OCI-LY7 (cell line): ENCODE measurements at regions not wholly inside any gene's neighbourhood (a gene's known extent, or its start where the extent isn't known, plus 50 kb on each side); places are given as distances from the start of the nearest gene placed in this dataset.

Source experiments
- BruUV-seq: library from RNA; stranded (reverse); fragments of 400-500 nt; replicated peaks from 2 replicates; lab custom pipeline; 2021; lab: Mats Ljungman, UMichigan
- CTCF ChIA-PET: fragments of 300-600 bp; sonication (Branson Sonifier 250); formaldehyde crosslinking; loops from one replicate; lab custom pipeline; 2022; ENCODE audit warnings: antibody characterized with exemption; ENCODE audit not compliant: unreplicated experiment; lab: Charles Lee
- POLR2A ChIA-PET: fragments of 300-600 bp; sonication (Branson Sonifier 250); formaldehyde crosslinking; loops from one replicate; lab custom pipeline; 2022; ENCODE audit warnings: antibody characterized with exemption; lab: Charles Lee
- DNase-seq: peaks from one replicate; pipeline ENCODE4 v3.0.0-alpha.2; 2015; ENCODE audit warnings: low spot score
- H2AFZ ChIP-seq: fragments of 200-600 bp; sonication (generic), shearing (Covaris generic); 2 replicates; pipeline ENCODE4 v1.6.1; 2014; ENCODE audit warnings: mild to moderate bottlenecking, antibody characterized with exemption, low read length, moderate library complexity
- H3K27ac ChIP-seq: fragments of 200-600 bp; sonication (generic); 2 replicates; pipeline ENCODE4 v1.5.1; 2014; ENCODE audit warnings: mixed run types, low read depth, mild to moderate bottlenecking, moderate library complexity, low read length, inconsistent platforms; ENCODE audit not compliant: poor library complexity, severe bottlenecking
- H3K36me3 ChIP-seq: fragments of 200-600 bp; sonication (generic); 2 replicates; pipeline ENCODE4 v1.6.1; 2014; ENCODE audit warnings: mild to moderate bottlenecking, antibody characterized with exemption, low read length, moderate library complexity, mixed read lengths; ENCODE audit not compliant: insufficient read depth
- H3K4me1 ChIP-seq: fragments of 200-600 bp; sonication (generic); 2 replicates; pipeline ENCODE4 v1.5.1; 2014; ENCODE audit warnings: mild to moderate bottlenecking, low read length; ENCODE audit not compliant: insufficient read depth, poor library complexity, severe bottlenecking
- H3K4me2 ChIP-seq: fragments of 200-600 bp; sonication (generic); 2 replicates; pipeline ENCODE4 v1.6.1; 2014; ENCODE audit warnings: mild to moderate bottlenecking, low read length
- H3K4me3 ChIP-seq: fragments of 200-600 bp; sonication (generic); 2 replicates; pipeline ENCODE4 v1.5.1; 2014; ENCODE audit warnings: mild to moderate bottlenecking, low read depth, low read length; ENCODE audit not compliant: poor library complexity, severe bottlenecking
- H3K79me2 ChIP-seq: fragments of 200-600 bp; sonication (generic); 2 replicates; pipeline ENCODE4 v1.6.1; 2016; ENCODE audit warnings: low read depth, mild to moderate bottlenecking, low read length, moderate library complexity, mixed read lengths; ENCODE audit not compliant: insufficient read depth
- H3K9me2 ChIP-seq: fragments of 200-600 bp; sonication (generic); 2 replicates; pipeline ENCODE4 v1.6.1; 2016; ENCODE audit warnings: mild to moderate bottlenecking, low read length, mixed read lengths; ENCODE audit not compliant: insufficient read depth
- H3K9me3 ChIP-seq: fragments of 200-600 bp; sonication (generic); 2 replicates; pipeline ENCODE4 v1.6.1; 2014; ENCODE audit warnings: mild to moderate bottlenecking, mixed run types, low read length, mixed read lengths
- H4K20me1 ChIP-seq: fragments of 200-600 bp; sonication (generic); 2 replicates; pipeline ENCODE4 v1.6.1; 2014; ENCODE audit warnings: mild to moderate bottlenecking, antibody characterized with exemption, low read length, moderate library complexity, mixed read lengths; ENCODE audit not compliant: insufficient read depth
- CTCF ChIP-seq: fragments of 200-600 bp; sonication (generic); conservative IDR thresholded peaks from 2 replicates; pipeline ENCODE4 v1.5.1; 2014; ENCODE audit warnings: mild to moderate bottlenecking, antibody characterized with exemption, low read length, moderate library complexity, mixed read lengths
- EZH2phosphoT487 ChIP-seq: fragments of 200-600 bp; sonication (generic); IDR thresholded peaks from 2 replicates; pipeline ENCODE4 v1.6.1; 2018; ENCODE audit warnings: low read depth, borderline replicate concordance, mild to moderate bottlenecking, mixed run types, antibody characterized with exemption, low read length, moderate library complexity, mixed read lengths
- intact Hi-C: fragments of 100-400 bp; cut with micrococcal nuclease; formaldehyde crosslinking; loops from one replicate; pipeline ENCODE4 v1.10.0; 2022; ENCODE audit not compliant: unreplicated experiment

GRCh38 chr9:115587310-115587709, 469.4 kb upstream of the TNC start:
- H3K9me3 ChIP-seq = no peaks in the 10 kb centered on the region
- ChIA-PET POLR2A (interaction anchor here (0.6 to 1.0 kb wide), 2 partner anchors 116 to 1051 kb away, joined by 3 read pairs; no protein-coding TSS in a partner anchor), CTCF (no interaction called here)
- TF ChIP-seq CTCF = no peak
- H2AFZ ChIP-seq = no peak overlapping the region
- no peaks in the 10 kb centered on the region for H4K20me1 ChIP-seq
- no peaks in the 10 kb centered on the region for H3K36me3 ChIP-seq
- no TSS peak for BruUV-seq
- no peak overlapping the region for H3K27ac ChIP-seq
- no peak overlapping the region for H3K4me3 ChIP-seq
- no peaks in the 10 kb centered on the region for H3K79me2 ChIP-seq
- no peaks in the 10 kb centered on the region for H3K9me2 ChIP-seq
- intact Hi-C loops = no loop called here
- no peak overlapping the region for H3K4me2 ChIP-seq
- H3K4me1 ChIP-seq = no peaks in the 10 kb centered on the region
- no peak for DNase-seq

GRCh38 chr9:115590011-115590410, 472.1 kb upstream of the TNC start:
- Histone ChIP-seq H4K20me1 (no peaks in the 10 kb centered on the region), H3K79me2 (no peaks in the 10 kb centered on the region), H3K9me2 (no peaks in the 10 kb centered on the region), H3K4me2 (no peak overlapping the region), H2AFZ (no peak overlapping the region), H3K4me1 (no peaks in the 10 kb centered on the region), H3K36me3 (no peaks in the 10 kb centered on the region), H3K4me3 (no peak overlapping the region), H3K27ac (no peak overlapping the region), H3K9me3 (no peaks in the 10 kb centered on the region)
- intact Hi-C loops = loop anchor here (5.0 kb wide), 2 partner anchors 572 to 1072 kb away; no protein-coding TSS in a partner anchor
- ChIA-PET POLR2A (no interaction called here), CTCF (no interaction called here)
- TF ChIP-seq EZH2phosphoT487 = no peak
- no peak for TF ChIP-seq CTCF
- no peak for DNase-seq
- no TSS peak for BruUV-seq

GRCh38 chr9:115591584-115591984, 473.6 kb upstream of the TNC start:
- Histone ChIP-seq H3K9me2 (no peaks in the 10 kb centered on the region), H3K4me1 (no peaks in the 10 kb centered on the region), H3K36me3 (no peaks in the 10 kb centered on the region), H3K79me2 (no peaks in the 10 kb centered on the region), H4K20me1 (no peaks in the 10 kb centered on the region), H2AFZ (peak overlapping the region; percentile 28; the same call in 1 of the 2 replicates), H3K27ac (no peak overlapping the region), H3K4me3 (no peak overlapping the region), H3K9me3 (no peaks in the 10 kb centered on the region), H3K4me2 (no peak overlapping the region)
- POLR2A ChIA-PET = interaction anchor here (0.7 kb wide), 1 partner anchor 126 kb away, joined by 3 read pairs; no protein-coding TSS in a partner anchor
- no TSS peak for BruUV-seq
- DNase-seq = peak; percentile 45
- CTCF ChIA-PET = no interaction called here
- no peak for TF ChIP-seq EZH2phosphoT487
- TF ChIP-seq CTCF = peak; percentile 80
- intact Hi-C loops = loop anchor here (5.0 kb wide), 2 partner anchors 571 to 1071 kb away; no protein-coding TSS in a partner anchor
